HUES6 (cell line): ENCODE measurements at regions not wholly inside any gene's neighbourhood (a gene's known extent, or its start where the extent isn't known, plus 50 kb on each side); places are given as distances from the start of the nearest gene placed in this dataset.

Source experiments
- H3K27ac ChIP-seq: 2 replicates; pipeline ENCODE4 v1.7.0; 2013; ENCODE audit warnings: low read depth, mild to moderate bottlenecking, low read length, inconsistent platforms
- H3K27me3 ChIP-seq: 2 replicates; pipeline ENCODE4 v1.6.1; 2013; ENCODE audit warnings: low read length; ENCODE audit not compliant: control insufficient read depth, insufficient read depth
- H3K36me3 ChIP-seq: 2 replicates; pipeline ENCODE4 v1.6.1; 2013; ENCODE audit warnings: low read length; ENCODE audit not compliant: control insufficient read depth, insufficient read depth
- H3K4me1 ChIP-seq: 2 replicates; pipeline ENCODE4 v1.6.1; 2013; ENCODE audit warnings: low read length; ENCODE audit not compliant: control insufficient read depth, insufficient read depth
- H3K4me3 ChIP-seq: 2 replicates; pipeline ENCODE4 v1.5.1; 2013; ENCODE audit warnings: low read depth, low read length
- H3K9ac ChIP-seq: one replicate; pipeline ENCODE4 v1.6.1; 2013; ENCODE audit warnings: mild to moderate bottlenecking, low read length
- H3K9me3 ChIP-seq: 2 replicates; pipeline ENCODE4 v1.6.1; 2013; ENCODE audit warnings: low read depth, low read length; ENCODE audit not compliant: control insufficient read depth, insufficient read depth

- Histone ChIP-seq H3K27ac (no peak overlapping the region), H3K4me1 (no peaks in the 10 kb centered on the region; the same call in 1 of the 2 replicates), H3K9ac (no peak overlapping the region), H3K9me3 (no peaks in the 10 kb centered on the region), H3K36me3 (no peaks in the 10 kb centered on the region), H3K4me3 (no peak overlapping the region), H3K27me3 (no peaks in the 10 kb centered on the region)
Observed at GRCh38 chr10:65858841-65859240, 1067.0 kb upstream of the LRRTM3 start.

GRCh38 chr10:65861249-65861648 lies 1064.6 kb upstream of the LRRTM3 start:
- H3K27me3 ChIP-seq = no peaks in the 10 kb centered on the region
- no peak overlapping the region for H3K27ac ChIP-seq
- no peaks in the 10 kb centered on the region; the same call in 1 of the 2 replicates for H3K4me1 ChIP-seq
- no peaks in the 10 kb centered on the region for H3K36me3 ChIP-seq
- no peak overlapping the region for H3K9ac ChIP-seq
- H3K4me3 ChIP-seq = no peak overlapping the region
- H3K9me3 ChIP-seq = no peaks in the 10 kb centered on the region
